ENCODE measurements at regions not wholly inside any gene's neighbourhood (a gene's known extent, or its start where the extent isn't known, plus 50 kb on each side); places are given as distances from the start of the nearest gene placed in this dataset.

DNA sequence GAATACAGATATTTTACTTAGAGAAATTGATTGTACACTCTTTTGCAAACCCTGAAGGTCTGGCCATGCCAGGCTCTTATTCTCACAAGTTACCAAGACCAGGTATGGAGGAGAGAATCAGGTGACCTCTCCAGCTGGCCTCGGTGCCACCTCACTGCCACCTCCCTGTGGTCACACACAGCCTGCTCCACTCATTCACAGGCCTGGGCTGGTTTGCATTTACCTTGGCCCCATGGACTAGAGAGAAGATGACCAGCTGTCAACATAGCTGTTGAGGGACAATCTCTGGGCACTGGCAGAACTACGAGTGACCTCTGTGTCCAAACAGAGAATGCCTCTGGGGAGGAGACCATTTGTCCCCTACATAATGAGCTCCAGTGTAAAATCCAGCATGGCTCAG lies 291.2 kb upstream of the RUNX1 start:
- TF ChIP-seq POLR2AphosphoS5 (IDR thresholded peaks at IDR 0.05; ENCODE audit: insufficient read depth, low read depth, low read length) (no peak), JUN (IDR thresholded peaks at IDR 0.05; ENCODE audit: borderline replicate concordance, insufficient read depth, insufficient read length, low read depth) (no peak), POLR2A (IDR thresholded peaks at IDR 0.05; ENCODE audit: low read depth, low read length) (no peak), MYC (IDR thresholded peaks at IDR 0.05; ENCODE audit: low read depth, low read length) (no peak), GATA2 (IDR thresholded peaks at IDR 0.05; ENCODE audit: insufficient read depth, insufficient read length, low read depth, low read length) (no peak), FOS (IDR thresholded peaks at IDR 0.05; ENCODE audit: borderline replicate concordance, insufficient read depth, low read length) (no peak), CTCF (IDR thresholded peaks at IDR 0.05; ENCODE audit: extremely low read depth in 1 of 2, insufficient read depth in 1 of 2, low read depth in 1 of 2, low read length in 2 of 2) (no peak), EZH2 (IDR thresholded peaks at IDR 0.05; ENCODE audit: borderline replicate concordance, low read depth, low read length, severe bottlenecking) (no peak)
- TF ChIP-seq, protein P1, sequence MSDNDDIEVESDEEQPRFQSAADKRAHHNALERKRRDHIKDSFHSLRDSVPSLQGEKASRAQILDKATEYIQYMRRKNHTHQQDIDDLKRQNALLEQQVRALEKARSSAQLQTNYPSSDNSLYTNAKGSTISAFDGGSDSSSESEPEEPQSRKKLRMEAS (IDR thresholded peaks at IDR 0.05; ENCODE audit: insufficient read depth, insufficient read length) = no peak

More for the DNA sequence above, 291.2 kb upstream of the RUNX1 start:
- BruUV-seq (replicated peaks) = no TSS peak
- no peak overlapping the region for H2AFZ ChIP-seq (ENCODE audit: low read depth, low read length)
- no peaks in the 10 kb centered on the region for H3K4me1 ChIP-seq (ENCODE audit: control insufficient read depth, extremely low read depth, insufficient read depth, low read length)
- H4K20me1 ChIP-seq (replicated peaks; ENCODE audit: control insufficient read depth, extremely low read depth, insufficient read depth, low read length) = no peaks in the 10 kb centered on the region
- no peaks in the 10 kb centered on the region for H3K27me3 ChIP-seq (ENCODE audit: control insufficient read depth in 2 of 2, insufficient read depth in 2 of 2, low read length in 2 of 2)
- no peak overlapping the region for H3K4me2 ChIP-seq (ENCODE audit: insufficient read depth, low read length)
- dilution Hi-C loops (cut with MboI; ENCODE audit: extremely low pct_ligation_motif_present, low sequenced_read_pairs) (no loop called here), intact Hi-C loops (cut with micrococcal nuclease) (no loop called here)
- H3K27ac ChIP-seq (ENCODE audit: insufficient read depth, low read depth, low read length) = no peak overlapping the region
- H3K79me2 ChIP-seq (ENCODE audit: control insufficient read depth, insufficient read depth, low read length) = no peaks in the 10 kb centered on the region
- H3K4me3 ChIP-seq (replicated peaks in 1 of 3; ENCODE audit: insufficient read depth in 1 of 3, low read depth in 1 of 3, low read length in 3 of 3) = no peak overlapping the region
- ChIA-PET POLR2A (no interaction called here), CTCF (interaction anchor here (1.4 kb wide), 1 partner anchor 11 kb away, joined by 3 read pairs; no protein-coding TSS in a partner anchor)
- DNase-seq (ENCODE audit: low read depth, low spot score) (no peak), FAIRE-seq (no peak)
- H3K9me3 ChIP-seq (replicated peaks; ENCODE audit: control insufficient read depth, insufficient read depth, low read length) = no peaks in the 10 kb centered on the region
- no peaks in the 10 kb centered on the region for H3K36me3 ChIP-seq (ENCODE audit: control insufficient read depth in 2 of 2, extremely low read depth in 1 of 2, insufficient read depth in 2 of 2, low read length in 2 of 2)
- no peaks in the 10 kb centered on the region for H3K9me1 ChIP-seq (replicated peaks; ENCODE audit: control insufficient read depth, extremely low read depth, insufficient read depth, low read length)
- no peak overlapping the region for H3K9ac ChIP-seq (replicated peaks; ENCODE audit: extremely low read depth, insufficient read depth, low read length)

Data from endothelial cell of umbilical vein (primary cell).